Muscle of leg (tissue), 3 donors: ENCODE measurements at regions not wholly inside any gene's neighbourhood (a gene's known extent, or its start where the extent isn't known, plus 50 kb on each side); places are given as distances from the start of the nearest gene placed in this dataset.
A peak's percentile ranks its signal among the peaks of the same experiment; 100 is the strongest.
"Not testable (repeated sequence)": the region's sequence is repeated elsewhere in the genome, so short reads cannot be mapped to it uniquely, and the experiment has no call there.

ENCODE experiments used
- DNase-seq: peaks from one replicate; pipeline ENCODE4 v3.0.0; 2013
- H3K27ac ChIP-seq: one replicate; pipeline ENCODE4 v1.5.1; 2013; ENCODE audit warnings: mild to moderate bottlenecking, low read length, control low read depth
- H3K27me3 ChIP-seq: one replicate; pipeline ENCODE4 v1.6.1; 2013; ENCODE audit warnings: low read length; ENCODE audit not compliant: control insufficient read depth, insufficient read depth
- H3K36me3 ChIP-seq: one replicate; pipeline ENCODE4 v1.6.1; 2013; ENCODE audit warnings: low read length; ENCODE audit not compliant: control insufficient read depth, insufficient read depth
- H3K4me1 ChIP-seq: one replicate; pipeline ENCODE4 v1.6.1; 2013; ENCODE audit warnings: low read length; ENCODE audit not compliant: control insufficient read depth, insufficient read depth
- H3K4me3 ChIP-seq: one replicate; pipeline ENCODE4 v1.5.1; 2013; ENCODE audit warnings: low read length, control low read depth
- H3K9me3 ChIP-seq: replicated peaks from 2 replicates; pipeline ENCODE4 v1.6.1; 2013; ENCODE audit warnings: low read depth, low read length; ENCODE audit not compliant: control insufficient read depth
- WGBS: methylation state at CpG from one replicate; pipeline ENCODE4 v1.1.5; 2013; ENCODE audit warnings: missing lambda C conversion rate; ENCODE audit not compliant: insufficient coverage; 5-methylcytosine and 5-hydroxymethylcytosine counted together

GRCh38 chr6:20263059-20263458 lies 50.8 kb upstream of the MBOAT1 start:
- no peaks in the 10 kb centered on the region for H3K27me3 ChIP-seq
- H3K4me1 ChIP-seq: no peaks in the 10 kb centered on the region
- no peak for DNase-seq
- no peak overlapping the region for H3K27ac ChIP-seq
- WGBS: no CpG with 5 or more reads among the region's 2 CpGs
- peaks cover 4% of the 10 kb centered on the region for H3K9me3 ChIP-seq
- no peaks in the 10 kb centered on the region for H3K36me3 ChIP-seq
- H3K4me3 ChIP-seq: no peak overlapping the region

DNA sequence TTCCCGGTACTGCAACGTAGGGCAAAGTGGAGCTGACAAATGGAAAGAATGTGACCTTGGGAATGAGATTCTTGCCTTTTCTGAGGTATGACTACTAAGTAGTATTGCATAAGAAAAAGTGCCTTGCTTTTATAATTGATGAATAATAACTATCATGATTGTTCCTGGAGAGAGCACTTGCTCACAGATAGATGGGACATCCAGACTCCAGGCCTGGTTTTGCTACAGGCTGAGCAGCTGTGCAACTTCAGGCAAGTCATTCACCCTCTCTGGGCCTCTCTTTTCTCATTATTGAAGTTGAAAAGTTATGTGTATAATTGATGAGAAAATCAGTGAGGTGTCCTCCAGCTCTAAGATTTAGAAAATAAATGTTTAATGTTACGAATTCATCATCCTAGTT lies 53.6 kb upstream of the MBOAT1 start:
- Histone ChIP-seq H3K27ac (no peak overlapping the region), H3K36me3 (no peaks in the 10 kb centered on the region), H3K9me3 (peaks cover 4% of the 10 kb centered on the region), H3K4me1 (no peaks in the 10 kb centered on the region), H3K27me3 (no peaks in the 10 kb centered on the region), H3K4me3 (no peak overlapping the region)
- WGBS: no CpG with 5 or more reads among the region's 3 CpGs
- DNase-seq: no peak

- Histone ChIP-seq H3K27me3 (no peaks in the 10 kb centered on the region), H3K36me3 (no peaks in the 10 kb centered on the region), H3K27ac (no peak overlapping the region), H3K4me3 (no peak overlapping the region), H3K4me1 (no peaks in the 10 kb centered on the region), H3K9me3 (peaks cover 4% of the 10 kb centered on the region)
- DNase-seq: peak; percentile 12
- 86% methylated on average over 5 of the region's 11 CpGs for WGBS
Measured at GRCh38 chr6:20266851-20267608, 54.8 kb upstream of the MBOAT1 start.

GRCh38 chr6:20269181-20269580 lies 56.9 kb upstream of the MBOAT1 start:
- Histone ChIP-seq H3K27ac (no peak overlapping the region), H3K4me1 (no peaks in the 10 kb centered on the region), H3K4me3 (no peak overlapping the region), H3K27me3 (no peaks in the 10 kb centered on the region), H3K9me3 (no peaks in the 10 kb centered on the region), H3K36me3 (no peaks in the 10 kb centered on the region)
- 27% methylated on average over 1 of the region's 2 CpGs for WGBS
- DNase-seq: no peak

DNA sequence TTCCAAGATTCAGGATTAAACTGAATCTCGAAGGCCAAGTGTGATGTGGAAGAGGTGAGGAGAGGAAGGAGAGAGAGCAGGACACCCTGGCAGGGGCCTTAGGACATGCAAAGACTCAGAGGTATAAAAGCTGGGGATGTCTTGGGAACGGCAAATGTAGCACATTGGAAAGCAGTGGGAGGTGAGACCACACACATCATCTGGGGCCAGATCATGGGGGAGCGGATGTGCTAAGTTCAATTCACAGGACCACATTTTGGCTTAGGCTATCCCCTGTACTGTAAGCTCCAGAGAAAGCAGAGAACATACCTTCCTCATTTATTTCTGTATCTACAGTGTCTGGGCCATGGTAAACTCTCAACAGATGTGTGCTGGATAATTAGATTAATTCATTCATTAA lies 59.5 kb upstream of the MBOAT1 start:
- Histone ChIP-seq H3K27ac (no peak overlapping the region), H3K4me1 (no peaks in the 10 kb centered on the region), H3K4me3 (no peak overlapping the region), H3K9me3 (no peaks in the 10 kb centered on the region), H3K36me3 (no peaks in the 10 kb centered on the region), H3K27me3 (no peaks in the 10 kb centered on the region)
- DNase-seq: no peak
- 44% methylated on average over 3 of the region's 3 CpGs for whole genome bisulfite sequencing

- H3K27ac ChIP-seq: no peak overlapping the region
- H3K9me3 ChIP-seq: no peaks in the 10 kb centered on the region
- no peaks in the 10 kb centered on the region for H3K4me1 ChIP-seq
- WGBS: 80% methylated on average over 4 of the region's 4 CpGs
- no peak for DNase-seq
- no peaks in the 10 kb centered on the region for H3K36me3 ChIP-seq
- peaks cover 2% of the 10 kb centered on the region for H3K27me3 ChIP-seq
- H3K4me3 ChIP-seq: no peak overlapping the region
Measured at GRCh38 chr6:20274137-20274536, 61.9 kb upstream of the MBOAT1 start.

DNA sequence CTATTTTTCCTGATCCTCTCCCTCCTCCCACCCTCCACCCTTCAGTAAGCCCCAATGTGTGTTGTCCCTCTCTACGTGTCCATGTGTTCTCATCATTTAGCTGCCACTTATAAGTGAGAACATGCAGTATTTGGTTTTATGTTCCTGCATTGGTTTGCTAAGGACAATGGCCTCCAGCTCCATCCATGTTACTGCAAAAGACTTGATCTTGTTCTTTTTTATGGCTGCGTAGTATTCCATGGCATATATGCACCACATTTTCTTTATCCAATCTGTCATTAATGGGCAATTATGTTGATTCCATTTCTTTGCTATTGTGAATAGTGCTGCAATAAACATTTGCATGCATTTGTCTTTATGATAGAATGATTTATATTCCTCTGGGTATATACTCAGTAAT lies 63.6 kb upstream of the MBOAT1 start:
- H3K9me3 ChIP-seq, DNase-seq, H3K4me1 ChIP-seq, H3K36me3 ChIP-seq, H3K27me3 ChIP-seq, H3K27ac ChIP-seq, H3K4me3 ChIP-seq: not testable (repeated sequence)
- WGBS: no CpG with 5 or more reads among the region's 2 CpGs

DNA sequence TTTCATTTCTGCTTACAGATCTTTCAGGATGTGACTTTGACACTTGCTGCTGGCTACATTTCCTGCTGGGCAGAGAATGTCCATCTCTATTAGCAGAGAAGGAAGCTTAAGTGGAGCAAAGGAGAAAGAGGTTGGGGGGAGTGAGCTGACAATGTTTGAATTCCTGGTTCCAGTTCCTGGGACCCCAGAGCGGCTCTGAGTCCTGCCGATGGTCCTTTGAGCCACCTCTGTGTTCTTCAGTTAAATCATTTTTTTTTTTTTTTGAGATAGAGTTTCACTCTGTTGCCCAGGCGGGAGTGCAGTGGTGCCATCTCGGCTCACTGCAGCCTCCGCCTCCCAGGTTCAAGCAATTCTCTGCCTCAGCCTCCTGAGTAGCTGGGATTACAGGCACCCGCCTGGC lies 65.5 kb upstream of the MBOAT1 start:
- H3K4me3 ChIP-seq, H3K4me1 ChIP-seq, H3K9me3 ChIP-seq, H3K27ac ChIP-seq, H3K36me3 ChIP-seq, H3K27me3 ChIP-seq: not testable (repeated sequence)
- DNase-seq: peak; percentile 22
- 34% methylated on average over 5 of the region's 6 CpGs for WGBS

DNA sequence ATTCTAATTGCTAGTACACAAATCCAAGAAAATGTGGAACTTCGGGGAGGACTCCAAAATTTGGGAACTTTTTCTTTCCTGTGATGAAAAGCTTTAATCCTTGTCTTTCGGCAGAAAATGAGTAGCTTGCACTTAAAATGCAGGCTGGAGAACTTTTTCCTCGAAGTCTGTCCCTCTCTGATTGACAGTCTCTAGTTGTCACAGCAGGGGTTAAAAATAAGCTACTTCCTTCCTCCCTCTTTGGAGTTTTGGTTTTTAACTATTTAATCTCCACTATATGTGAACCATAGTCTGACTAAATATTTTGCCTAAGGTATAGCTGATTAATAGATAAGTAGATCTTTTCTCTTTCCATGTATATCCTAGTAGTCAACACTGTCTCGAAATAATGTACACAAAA lies 66.8 kb upstream of the MBOAT1 start:
- H3K4me1 ChIP-seq: no peaks in the 10 kb centered on the region
- DNase-seq: no peak
- WGBS: no CpG with 5 or more reads among the region's 4 CpGs
- H3K9me3 ChIP-seq: peaks cover 6% of the 10 kb centered on the region
- no peak overlapping the region for H3K27ac ChIP-seq
- no peaks in the 10 kb centered on the region for H3K36me3 ChIP-seq
- H3K27me3 ChIP-seq: peaks cover 2% of the 10 kb centered on the region
- no peak overlapping the region for H3K4me3 ChIP-seq

DNA sequence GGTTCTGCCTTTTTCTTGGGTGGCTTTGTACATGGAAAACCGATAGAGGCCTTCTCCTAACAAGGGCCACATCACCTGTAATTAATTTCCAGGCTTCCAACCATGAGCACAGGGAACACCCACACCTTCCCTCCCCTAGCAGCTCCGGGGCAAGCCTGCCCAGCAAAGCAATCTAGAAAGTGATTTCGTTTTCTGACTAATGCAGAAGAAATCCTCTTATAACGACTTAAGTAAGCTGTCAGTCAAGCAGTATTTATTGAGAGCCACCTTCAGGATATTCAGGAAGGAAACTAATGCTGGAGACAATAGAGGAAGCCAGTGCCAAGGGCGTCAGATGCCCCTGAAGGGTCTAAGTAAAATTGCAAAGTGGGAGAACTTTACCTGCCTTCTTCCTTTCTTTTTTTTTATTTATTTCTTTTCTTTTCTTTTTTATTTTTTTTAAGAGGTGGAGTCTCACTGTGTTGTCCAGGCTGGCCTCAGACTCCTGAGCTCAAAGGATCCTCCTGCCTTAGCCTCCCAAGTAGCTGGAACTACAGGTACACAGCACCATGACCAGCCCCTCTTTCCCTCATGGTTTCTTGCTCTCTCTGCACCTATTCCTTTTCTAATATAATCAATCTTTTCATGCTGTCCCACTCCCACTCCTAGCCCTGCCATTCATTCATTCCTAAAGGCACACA lies 67.5 kb upstream of the MBOAT1 start:
- Histone ChIP-seq H3K27ac (no peak overlapping the region), H3K36me3 (no peaks in the 10 kb centered on the region), H3K4me1 (no peaks in the 10 kb centered on the region), H3K27me3 (peaks cover 2% of the 10 kb centered on the region), H3K9me3 (peaks cover 8% of the 10 kb centered on the region), H3K4me3 (no peak overlapping the region)
- no peak for DNase-seq
- WGBS: 37% methylated on average over 3 of the region's 5 CpGs
